Spleen (tissue), 11 donors: ENCODE measurements at regions not wholly inside any gene's neighbourhood (a gene's known extent, or its start where the extent isn't known, plus 50 kb on each side); places are given as distances from the start of the nearest gene placed in this dataset.

ENCODE experiments used
- DNase-seq: peaks from one replicate; pipeline ENCODE4 v3.0.0-alpha.2; 2020
- H3K27ac ChIP-seq, 8 donors: fragments of 200-600 bp; sonication (generic) in 7 of 8; 1 replicate in 4 of 8; 2 replicates in 4 of 8; pipeline versions ENCODE4 v1.5.0 to v1.8.0; 2016 to 2021; ENCODE audit warnings: inconsistent platforms in 4 of 8, mild to moderate bottlenecking in 4 of 8, moderate library complexity in 1 of 8
- H3K27me3 ChIP-seq, 7 donors: fragments of 200-600 bp; sonication (generic) in 6 of 7; replicated peaks in 1 of 7; 1 replicate in 4 of 7; 2 replicates in 3 of 7; pipeline versions ENCODE4 v1.5.0 to v1.8.0; 2016 to 2021; ENCODE audit warnings: inconsistent platforms in 3 of 7, mild to moderate bottlenecking in 1 of 7
- H3K36me3 ChIP-seq, 6 donors: fragments of 200-600 bp; sonication (generic) in 5 of 6; 1 replicate in 4 of 6; 2 replicates in 2 of 6; pipeline versions ENCODE4 v1.5.0 to v1.8.0; 2016 to 2021; ENCODE audit warnings: inconsistent platforms in 2 of 6
- H3K4me1 ChIP-seq, 6 donors: fragments of 200-600 bp; sonication (generic) in 5 of 6; 1 replicate in 3 of 6; 2 replicates in 3 of 6; pipeline versions ENCODE4 v1.5.0 to v1.8.0; 2016 to 2021; ENCODE audit warnings: inconsistent platforms in 3 of 6
- H3K4me3 ChIP-seq, 8 donors: fragments of 200-600 bp; sonication (generic) in 7 of 8; 1 replicate in 4 of 8; 2 replicates in 4 of 8; pipeline versions ENCODE4 v1.5.0 to v1.8.0; 2016 to 2021; ENCODE audit warnings: inconsistent platforms in 4 of 8, mild to moderate bottlenecking in 4 of 8, moderate library complexity in 2 of 8
- H3K9me3 ChIP-seq, 8 donors: fragments of 200-600 bp; sonication (generic) in 7 of 8; 1 replicate in 4 of 8; 2 replicates in 4 of 8; pipeline versions ENCODE4 v1.5.0 to v1.8.0; 2016 to 2021; ENCODE audit warnings: inconsistent platforms in 4 of 8
- CTCF ChIP-seq, 11 experiments: fragments of 200-600 bp in 7 of 11; fragments of 450-650 bp in 4 of 11; sonication (generic) in 4 of 11; IDR thresholded peaks in 8 of 11; conservative IDR thresholded peaks in 3 of 11; 1 replicate in 7 of 11; 2 replicates in 4 of 11; pipeline versions ENCODE4 v1.4.0 to v1.8.0; 2016 to 2021; ENCODE audit warnings: antibody characterized with exemption in 11 of 11, inconsistent platforms in 4 of 11, mild to moderate bottlenecking in 1 of 11
- POLR2A ChIP-seq, 3 donors: fragments of 450-650 bp; IDR thresholded peaks; one replicate each; pipeline ENCODE4 v1.5.1; 2017; ENCODE audit warnings: antibody characterized with exemption in 3 of 3, mild to moderate bottlenecking in 1 of 3
- POLR2AphosphoS5 ChIP-seq, 3 donors: sonication (generic); formaldehyde crosslinking; IDR thresholded peaks; one replicate each; pipeline ENCODE4 v1.5.1; 2017; ENCODE audit warnings: antibody characterized with exemption in 3 of 3
- WGBS, 5 donors: extraction: QIAGEN DNeasy Blood & Tissue Kit in 3 of 5; methylation state at CpG; one replicate each; pipeline versions ENCODE4 v1.1.5 to v1.1.7; 2013 to 2018; 5-methylcytosine and 5-hydroxymethylcytosine counted together
- intact Hi-C: fragments of 100-400 bp; cut with DNase I; formaldehyde crosslinking; loops from one replicate; pipeline ENCODE4 v1.15.0; 2023; ENCODE audit warnings: low total_unique reads
- donor health status: healthy with polysubstance abuse.
- donor health status: DM: no; HTN: no; CAD: no; lungs with moderate emphysema.
- donor health status: DM: no; HTN: no; CAD: no.
- donor health status: Bipolar disorder and iron deficiency.
- donor health status: healthy.
- donor health status: DM: no; HTN: no; CAD: no.
- donor health status: DM: yes; HTN: yes; CAD: no.

- Histone ChIP-seq H3K27ac (no peak overlapping the region), H3K4me1 (no peaks in the 10 kb centered on the region), H3K36me3 (no peaks in the 10 kb centered on the region), H3K9me3 (peaks cover 0 to under 1% (median 0%) of the 10 kb centered on the region in 8 donors), H3K27me3 (peaks cover 0 to 38% (median 12%) of the 10 kb centered on the region in 7 donors), H3K4me3 (no peak overlapping the region)
- TF ChIP-seq POLR2AphosphoS5 (IDR thresholded peaks at IDR 0.05), result no peak
- no peak for TF ChIP-seq POLR2A (IDR thresholded peaks at IDR 0.05)
- TF ChIP-seq CTCF (IDR thresholded peaks at IDR 0.05 in 8 of 11, conservative IDR thresholded peaks at IDR 0.05 in 3 of 11), result no peak
- intact Hi-C loops, result no loop called here
- DNase-seq, result no peak
- 67 to 83% (median 77%) methylated on average over 2 of the region's 2 CpGs for WGBS, 5 donors
Measured at GRCh38 chr5:173514661-173515060, 101.8 kb downstream of the BOD1 start.

GRCh38 chr5:173513521-173513991 is 102.9 kb downstream of the BOD1 start:
- no peak for DNase-seq
- Histone ChIP-seq H3K27ac (no peak overlapping the region), H3K27me3 (peaks cover 0 to 27% (median 2%) of the 10 kb centered on the region in 7 donors), H3K4me1 (no peaks in the 10 kb centered on the region), H3K9me3 (no peaks in the 10 kb centered on the region), H3K36me3 (no peaks in the 10 kb centered on the region), H3K4me3 (no peak overlapping the region)
- intact Hi-C loops, result no loop called here
- no peak for TF ChIP-seq CTCF (IDR thresholded peaks at IDR 0.05 in 8 of 11, conservative IDR thresholded peaks at IDR 0.05 in 3 of 11)
- TF ChIP-seq POLR2AphosphoS5 (IDR thresholded peaks at IDR 0.05), result no peak
- no peak for TF ChIP-seq POLR2A (IDR thresholded peaks at IDR 0.05)

GRCh38 chr5:173512637-173513435 is 103.6 kb downstream of the BOD1 start:
- H3K27me3 ChIP-seq, result peaks cover 0 to 24% (median 0%) of the 10 kb centered on the region in 7 donors
- H3K4me1 ChIP-seq, result no peaks in the 10 kb centered on the region
- intact Hi-C loops, result no loop called here
- no peaks in the 10 kb centered on the region for H3K9me3 ChIP-seq
- H3K36me3 ChIP-seq, result no peaks in the 10 kb centered on the region
- no peak overlapping the region for H3K27ac ChIP-seq
- no peak for DNase-seq
- no peak for TF ChIP-seq CTCF (IDR thresholded peaks at IDR 0.05 in 8 of 11, conservative IDR thresholded peaks at IDR 0.05 in 3 of 11)
- TF ChIP-seq POLR2A (IDR thresholded peaks at IDR 0.05), result no peak
- TF ChIP-seq POLR2AphosphoS5 (IDR thresholded peaks at IDR 0.05), result no peak
- WGBS, 5 donors, result 22 to 46% (median 31%) methylated on average over 5 of the region's 5 CpGs
- no peak overlapping the region for H3K4me3 ChIP-seq

GRCh38 chr5:173509060-173509459 is 107.4 kb downstream of the BOD1 start:
- no peaks in the 10 kb centered on the region for H3K4me1 ChIP-seq
- DNase-seq, result no peak
- intact Hi-C loops, result no loop called here
- peaks cover 0 to 24% (median 0%) of the 10 kb centered on the region in 7 donors for H3K27me3 ChIP-seq
- TF ChIP-seq POLR2A (IDR thresholded peaks at IDR 0.05), result no peak
- TF ChIP-seq CTCF (IDR thresholded peaks at IDR 0.05 in 8 of 11, conservative IDR thresholded peaks at IDR 0.05 in 3 of 11), result no peak
- no peak for TF ChIP-seq POLR2AphosphoS5 (IDR thresholded peaks at IDR 0.05)
- WGBS, 5 donors, result 82 to 90% (median 83%) methylated on average over 3 of the region's 3 CpGs
- no peak overlapping the region for H3K27ac ChIP-seq
- H3K36me3 ChIP-seq, result no peaks in the 10 kb centered on the region
- peaks cover 0 to 22% (median 11%) of the 10 kb centered on the region in 8 donors for H3K9me3 ChIP-seq
- H3K4me3 ChIP-seq, result no peak overlapping the region
